Astrocyte (in vitro differentiated cells and primary cell): ENCODE measurements at regions not wholly inside any gene's neighbourhood (a gene's known extent, or its start where the extent isn't known, plus 50 kb on each side); places are given as distances from the start of the nearest gene placed in this dataset.

ENCODE experiments used
- CTCF ChIP-seq: IDR thresholded peaks from 2 replicates; pipeline ENCODE4 v1.5.1; 2011; ENCODE audit warnings: low read depth, mild to moderate bottlenecking, inconsistent platforms, low read length, moderate library complexity; ENCODE audit not compliant: insufficient read depth
- EZH2 ChIP-seq: IDR thresholded peaks from 2 replicates; pipeline ENCODE4 v1.6.1; 2012; ENCODE audit warnings: mild to moderate bottlenecking, low read length, inconsistent platforms; ENCODE audit not compliant: insufficient read depth

GRCh38 chr13:19052931-19053330, 128.7 kb downstream of the TUBA3C start:
- TF ChIP-seq CTCF (no peak), EZH2 (no peak)
